Esophagus muscularis mucosa (tissue), 3 donors: ENCODE measurements at regions not wholly inside any gene's neighbourhood (a gene's known extent, or its start where the extent isn't known, plus 50 kb on each side); places are given as distances from the start of the nearest gene placed in this dataset.

Experiments
- POLR2A ChIP-seq: fragments of 450-650 bp; IDR thresholded peaks from one replicate; pipeline ENCODE4 v1.6.1; 2017; ENCODE audit warnings: antibody characterized with exemption, moderate library complexity, mild to moderate bottlenecking, low read depth
- POLR2AphosphoS5 ChIP-seq, 2 donors: sonication (generic); formaldehyde crosslinking; IDR thresholded peaks; one replicate each; pipeline ENCODE4 v1.6.1; 2017; ENCODE audit warnings: antibody characterized with exemption in 2 of 2
- TF ChIP-seq, protein P1 (sequence below), 3 experiments: fragments of 200-600 bp in 2 of 3; fragments of 450-650 bp in 1 of 3; sonication (generic) in 2 of 3; IDR thresholded peaks; one replicate each; pipeline ENCODE4 v1.5.1; 2017 to 2019; ENCODE audit warnings: antibody characterized with exemption in 3 of 3, mild to moderate bottlenecking in 2 of 3, moderate library complexity in 1 of 3

DNA sequence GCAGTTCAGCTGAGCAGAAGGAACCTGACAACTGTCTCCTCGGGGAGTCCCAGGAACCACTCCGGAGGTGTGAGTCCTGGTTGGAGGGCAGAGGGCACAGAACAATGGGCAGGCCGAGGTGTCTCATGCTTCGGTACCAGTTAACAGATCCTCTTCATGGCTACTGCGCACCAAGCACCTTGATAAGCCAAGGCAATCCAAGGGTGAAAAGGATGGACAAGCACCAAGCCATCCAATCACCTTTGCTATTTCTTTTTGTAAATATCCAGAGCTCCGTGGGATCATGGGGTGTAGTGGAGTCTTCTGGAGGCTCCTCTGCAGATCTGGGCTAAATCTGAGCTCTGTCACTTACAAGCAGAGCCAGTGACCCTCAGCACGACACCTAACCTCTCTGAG lies 233.5 kb downstream of the WDR11 start:
- TF ChIP-seq, protein P1, sequence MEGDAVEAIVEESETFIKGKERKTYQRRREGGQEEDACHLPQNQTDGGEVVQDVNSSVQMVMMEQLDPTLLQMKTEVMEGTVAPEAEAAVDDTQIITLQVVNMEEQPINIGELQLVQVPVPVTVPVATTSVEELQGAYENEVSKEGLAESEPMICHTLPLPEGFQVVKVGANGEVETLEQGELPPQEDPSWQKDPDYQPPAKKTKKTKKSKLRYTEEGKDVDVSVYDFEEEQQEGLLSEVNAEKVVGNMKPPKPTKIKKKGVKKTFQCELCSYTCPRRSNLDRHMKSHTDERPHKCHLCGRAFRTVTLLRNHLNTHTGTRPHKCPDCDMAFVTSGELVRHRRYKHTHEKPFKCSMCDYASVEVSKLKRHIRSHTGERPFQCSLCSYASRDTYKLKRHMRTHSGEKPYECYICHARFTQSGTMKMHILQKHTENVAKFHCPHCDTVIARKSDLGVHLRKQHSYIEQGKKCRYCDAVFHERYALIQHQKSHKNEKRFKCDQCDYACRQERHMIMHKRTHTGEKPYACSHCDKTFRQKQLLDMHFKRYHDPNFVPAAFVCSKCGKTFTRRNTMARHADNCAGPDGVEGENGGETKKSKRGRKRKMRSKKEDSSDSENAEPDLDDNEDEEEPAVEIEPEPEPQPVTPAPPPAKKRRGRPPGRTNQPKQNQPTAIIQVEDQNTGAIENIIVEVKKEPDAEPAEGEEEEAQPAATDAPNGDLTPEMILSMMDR (IDR thresholded peaks at IDR 0.05) = no peak
- no peak for TF ChIP-seq POLR2A
- TF ChIP-seq POLR2AphosphoS5 (IDR thresholded peaks at IDR 0.05) = no peak
